MM.1S (cell line): ENCODE measurements at regions not wholly inside any gene's neighbourhood (a gene's known extent, or its start where the extent isn't known, plus 50 kb on each side); places are given as distances from the start of the nearest gene placed in this dataset.

Experiments
- EZH2 ChIP-seq: fragments of 300-600 bp; sonication (generic); optimal IDR thresholded peaks from 2 replicates; pipeline ENCODE3; 2017; ENCODE audit warnings: low read depth, mild to moderate bottlenecking, antibody characterized with exemption, low read length, mixed read lengths
- TF ChIP-seq, protein P1 (sequence below): fragments of 300-600 bp; sonication (generic); IDR thresholded peaks from 2 replicates; pipeline ENCODE4 v1.5.1; 2016; ENCODE audit warnings: antibody characterized with exemption, low read length, mixed read lengths

DNA sequence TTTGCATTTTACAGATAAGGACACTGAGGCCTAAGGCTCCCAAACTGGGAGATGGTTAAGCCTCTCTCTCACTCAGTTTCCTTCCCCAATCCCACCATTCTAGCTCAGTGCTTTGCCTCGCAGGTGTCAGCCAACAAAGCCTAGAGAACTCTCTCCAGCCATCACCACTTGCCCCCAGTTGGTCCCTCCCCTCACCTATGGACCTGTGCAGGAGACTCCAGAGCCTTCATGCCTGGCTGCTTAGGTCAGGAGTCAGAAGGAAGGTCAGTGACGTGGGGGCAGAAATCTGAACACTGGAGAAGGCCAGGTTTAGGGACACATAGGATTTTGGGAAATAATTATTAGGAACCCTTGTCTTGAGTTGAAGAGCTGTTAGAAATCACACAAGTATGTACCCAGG, 295.3 kb downstream of the PTPRU start:
- TF ChIP-seq, protein P1, sequence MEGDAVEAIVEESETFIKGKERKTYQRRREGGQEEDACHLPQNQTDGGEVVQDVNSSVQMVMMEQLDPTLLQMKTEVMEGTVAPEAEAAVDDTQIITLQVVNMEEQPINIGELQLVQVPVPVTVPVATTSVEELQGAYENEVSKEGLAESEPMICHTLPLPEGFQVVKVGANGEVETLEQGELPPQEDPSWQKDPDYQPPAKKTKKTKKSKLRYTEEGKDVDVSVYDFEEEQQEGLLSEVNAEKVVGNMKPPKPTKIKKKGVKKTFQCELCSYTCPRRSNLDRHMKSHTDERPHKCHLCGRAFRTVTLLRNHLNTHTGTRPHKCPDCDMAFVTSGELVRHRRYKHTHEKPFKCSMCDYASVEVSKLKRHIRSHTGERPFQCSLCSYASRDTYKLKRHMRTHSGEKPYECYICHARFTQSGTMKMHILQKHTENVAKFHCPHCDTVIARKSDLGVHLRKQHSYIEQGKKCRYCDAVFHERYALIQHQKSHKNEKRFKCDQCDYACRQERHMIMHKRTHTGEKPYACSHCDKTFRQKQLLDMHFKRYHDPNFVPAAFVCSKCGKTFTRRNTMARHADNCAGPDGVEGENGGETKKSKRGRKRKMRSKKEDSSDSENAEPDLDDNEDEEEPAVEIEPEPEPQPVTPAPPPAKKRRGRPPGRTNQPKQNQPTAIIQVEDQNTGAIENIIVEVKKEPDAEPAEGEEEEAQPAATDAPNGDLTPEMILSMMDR = no peak
- TF ChIP-seq EZH2 = no peak
